Bone marrow (tissue), 2 donors: ENCODE measurements at regions not wholly inside any gene's neighbourhood (a gene's known extent, or its start where the extent isn't known, plus 50 kb on each side); places are given as distances from the start of the nearest gene placed in this dataset.

Experiments used
- DNase-seq, 2 donors: peaks; one replicate each; lab custom pipeline; 2025; lab: John Stamatoyannopoulos, UW

DNA sequence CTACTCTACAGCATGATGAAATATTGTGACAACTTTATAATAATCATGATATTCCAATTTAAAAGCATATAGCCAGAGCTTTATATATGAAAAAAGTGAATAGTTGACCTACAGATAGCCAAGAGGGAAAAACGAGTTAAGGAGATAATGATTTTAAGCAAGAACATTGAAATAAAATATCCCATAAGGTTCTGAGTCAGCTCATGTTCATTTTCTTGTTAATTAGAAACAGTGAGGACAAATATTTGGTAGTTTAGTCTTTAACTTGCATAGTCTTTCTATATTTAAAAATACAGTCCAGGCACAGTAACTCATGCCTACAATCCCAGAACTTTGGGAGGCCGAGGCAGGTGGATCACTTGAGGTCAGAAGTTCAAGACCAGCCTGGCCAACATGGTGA, 55.8 kb upstream of the CDH6 start:
- no peak for DNase-seq

DNA sequence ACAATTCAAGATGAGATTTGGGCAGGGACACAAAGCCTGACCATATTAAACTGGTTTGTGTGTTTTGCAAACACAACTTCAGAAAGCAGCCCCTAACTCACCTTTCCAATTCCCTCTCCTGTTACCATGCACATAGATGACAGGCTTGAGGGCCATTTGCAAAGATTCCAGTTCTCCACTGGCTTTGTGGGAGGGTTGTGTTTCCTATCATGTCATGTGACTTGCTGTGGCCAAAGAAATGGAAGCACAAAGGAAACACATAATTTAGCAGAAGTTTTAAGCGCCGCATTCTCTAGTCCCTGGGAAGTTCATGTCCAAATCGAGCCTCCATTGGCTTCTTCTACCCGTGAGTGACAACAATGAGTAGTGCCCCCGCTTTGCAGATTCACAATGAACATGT, 57.9 kb upstream of the CDH6 start:
- no peak for DNase-seq

GRCh38 chr5:31133488-31133887, 60.0 kb upstream of the CDH6 start:
- DNase-seq, result no peak

GRCh38 chr5:31131381-31131891, 62.0 kb upstream of the CDH6 start:
- DNase-seq, result no peak

- DNase-seq, result no peak
These were observed 62.8 kb upstream of the CDH6 start for GRCh38 chr5:31130676-31131075.

DNA sequence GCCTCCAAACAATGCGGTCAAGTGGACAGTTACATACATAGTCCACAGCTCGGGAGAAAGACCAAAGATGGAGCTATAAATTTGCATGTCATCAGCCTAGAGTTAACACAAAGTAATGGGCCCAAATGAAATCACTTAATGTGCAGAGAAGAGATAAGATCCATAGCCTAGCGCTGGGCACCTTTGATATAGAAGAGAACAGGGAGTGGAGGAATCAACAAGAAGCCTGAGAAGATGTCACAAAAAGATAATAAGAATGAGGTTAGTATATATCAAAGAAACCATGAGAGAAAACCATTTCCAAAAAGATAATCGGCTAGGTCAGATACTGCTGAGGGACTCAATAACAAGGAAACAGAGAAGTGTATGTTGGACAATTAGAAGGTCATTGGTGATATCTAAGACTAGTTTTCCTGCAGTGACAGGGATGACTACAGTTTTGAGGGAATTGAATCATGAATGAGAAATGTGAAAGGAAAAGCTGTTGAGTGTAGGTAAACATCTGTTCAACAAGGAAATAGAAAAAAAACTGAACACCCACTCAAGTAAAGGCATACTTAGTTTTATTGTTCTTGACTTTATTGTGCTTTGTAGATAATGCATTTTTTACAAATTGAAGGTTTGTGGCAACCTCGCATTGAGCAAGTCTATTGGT, 68.7 kb upstream of the CDH6 start:
- no peak for DNase-seq

- no peak for DNase-seq
These were observed 69.5 kb upstream of the CDH6 start for GRCh38 chr5:31124026-31124425.

DNA sequence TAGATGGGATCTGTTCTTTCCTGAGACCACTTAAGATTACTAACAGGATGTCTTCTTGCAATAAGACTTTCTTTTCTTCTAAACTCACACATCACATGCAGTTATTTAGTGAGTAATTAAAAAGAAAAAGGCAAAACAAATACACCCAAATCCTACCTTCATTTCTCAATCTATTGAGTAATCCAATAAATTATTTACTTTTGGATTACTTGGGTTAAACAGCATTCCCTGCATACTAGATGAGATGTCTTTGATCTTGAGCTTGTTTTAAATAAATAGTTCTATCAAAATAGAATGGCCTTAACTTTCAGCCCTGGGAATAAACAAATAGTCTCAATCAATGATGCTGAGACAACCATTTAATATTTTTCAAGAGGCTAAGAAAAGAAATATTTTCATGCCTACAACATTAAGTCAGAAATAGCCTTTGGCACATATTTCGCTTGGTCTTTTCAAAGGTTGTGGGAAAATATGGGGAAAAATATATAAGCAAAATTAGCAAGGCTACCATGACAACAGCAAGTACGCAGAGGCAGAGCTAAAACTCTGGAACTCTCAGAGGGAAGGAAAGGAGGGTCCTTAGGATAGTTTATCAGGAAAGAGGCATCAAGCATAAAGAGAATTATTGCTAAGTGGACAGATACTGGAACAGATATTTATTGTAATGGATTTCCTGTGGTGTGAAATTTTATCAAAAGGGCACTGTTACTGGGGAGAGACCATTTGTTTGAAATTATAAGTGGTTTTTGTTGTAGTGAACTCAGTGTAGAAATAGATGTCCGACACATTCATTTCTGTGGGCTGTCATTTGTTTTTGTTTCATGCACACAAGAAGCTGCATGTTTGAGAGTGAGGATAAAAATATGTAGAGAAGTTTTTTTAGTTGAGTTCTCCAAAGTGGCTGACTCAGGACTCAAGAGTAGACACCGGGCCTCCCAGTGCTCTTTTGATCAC, 70.2 kb upstream of the CDH6 start:
- no peak for DNase-seq

DNA sequence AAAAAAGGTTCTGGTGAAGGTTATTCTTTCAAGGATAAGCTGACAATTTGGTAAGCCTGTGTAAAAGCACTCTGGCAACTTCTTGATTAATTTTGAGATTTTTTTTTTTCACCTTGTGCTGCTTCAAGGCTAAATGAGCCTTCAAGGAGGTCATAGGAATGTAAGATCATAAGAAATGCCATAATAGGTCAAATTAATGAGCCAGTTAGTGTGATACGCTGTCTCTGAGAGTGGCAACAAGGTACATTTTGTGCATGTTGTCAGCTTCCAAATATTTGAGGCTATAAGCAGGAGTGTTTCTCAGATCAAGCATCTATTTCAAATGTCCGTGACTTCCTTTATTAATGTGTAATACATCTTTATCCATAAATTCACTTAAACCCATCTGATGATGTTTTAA, 72.3 kb upstream of the CDH6 start:
- no peak for DNase-seq

DNA sequence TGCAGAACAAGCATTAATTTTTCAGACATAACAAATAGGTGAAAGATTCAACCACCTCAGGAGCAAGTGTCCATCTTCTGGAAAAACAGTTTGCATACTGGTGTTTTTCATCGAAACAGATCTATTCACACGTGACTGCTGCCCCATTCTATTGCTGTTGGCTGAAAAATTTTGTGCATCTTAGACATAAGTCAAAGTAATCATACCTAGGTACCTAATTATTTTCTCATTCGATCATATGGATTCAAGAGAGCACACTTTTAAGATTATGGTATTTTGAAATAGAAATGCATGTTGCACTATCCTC, 72.9 kb upstream of the CDH6 start:
- DNase-seq, result no peak

- no peak for DNase-seq
These were observed 73.4 kb upstream of the CDH6 start for GRCh38 chr5:31119938-31120641.

- DNase-seq, result no peak
These were observed 76.9 kb upstream of the CDH6 start for GRCh38 chr5:31116466-31117031.

DNA sequence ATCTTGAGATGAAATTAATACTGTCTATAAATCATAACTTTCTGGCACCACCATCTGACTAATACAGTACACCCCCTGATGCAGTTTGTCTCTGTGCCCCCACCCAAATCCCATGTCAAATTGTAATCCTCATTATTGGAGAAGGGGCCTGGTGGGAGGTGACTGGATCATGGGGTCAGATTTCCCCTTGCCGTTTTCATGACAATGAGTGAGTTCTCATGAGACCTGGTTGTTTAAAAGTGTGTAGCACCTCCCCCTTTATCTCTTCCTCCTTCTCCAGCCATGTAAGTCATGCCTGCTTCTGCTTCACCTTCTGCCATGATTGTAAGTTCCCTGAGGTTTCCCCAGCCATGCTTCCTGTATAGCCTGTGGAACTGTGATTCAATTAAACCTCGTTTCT, 78.7 kb upstream of the CDH6 start:
- no peak for DNase-seq

GRCh38 chr5:31113666-31114350, 79.7 kb upstream of the CDH6 start:
- DNase-seq, result no peak

DNA sequence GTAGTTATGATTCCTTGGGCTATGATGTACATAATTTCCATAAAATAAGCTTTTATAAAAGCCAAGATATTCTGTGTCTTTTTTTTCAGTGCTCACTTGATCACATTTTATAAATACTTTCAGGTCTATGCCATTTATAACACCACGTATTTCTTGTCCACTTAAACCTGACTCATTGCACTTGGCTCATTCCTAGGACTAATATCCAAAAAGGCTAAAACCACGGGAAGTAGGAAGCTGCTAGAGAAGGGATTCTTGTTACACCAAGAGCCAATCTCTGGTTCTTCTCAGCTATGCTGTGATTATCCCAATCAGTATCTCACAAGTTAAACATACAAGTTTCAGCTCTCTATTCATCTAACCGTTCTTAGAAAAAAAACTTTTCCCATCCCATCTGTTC, 80.4 kb upstream of the CDH6 start:
- no peak for DNase-seq

DNA sequence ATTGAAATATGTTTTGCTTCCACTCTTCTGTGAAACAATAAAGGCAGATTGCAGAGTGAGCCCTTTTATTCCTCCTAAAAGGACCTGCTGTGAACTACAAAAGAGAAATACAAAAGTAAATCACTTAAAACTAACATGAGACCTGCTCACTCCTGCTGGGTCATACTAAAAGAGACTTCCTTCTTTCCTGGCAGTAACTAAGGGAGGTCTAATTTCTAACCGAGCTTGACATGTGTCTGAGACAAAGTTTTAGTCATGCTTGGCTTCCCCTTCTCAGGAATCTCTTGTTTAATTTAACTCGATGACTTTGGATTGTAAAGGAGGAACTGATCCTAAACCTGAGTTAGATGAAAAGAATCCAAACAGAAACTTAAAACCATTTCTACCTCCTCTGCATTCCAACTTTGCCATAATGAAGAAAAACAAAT, 86.4 kb upstream of the CDH6 start:
- DNase-seq, result no peak

DNA sequence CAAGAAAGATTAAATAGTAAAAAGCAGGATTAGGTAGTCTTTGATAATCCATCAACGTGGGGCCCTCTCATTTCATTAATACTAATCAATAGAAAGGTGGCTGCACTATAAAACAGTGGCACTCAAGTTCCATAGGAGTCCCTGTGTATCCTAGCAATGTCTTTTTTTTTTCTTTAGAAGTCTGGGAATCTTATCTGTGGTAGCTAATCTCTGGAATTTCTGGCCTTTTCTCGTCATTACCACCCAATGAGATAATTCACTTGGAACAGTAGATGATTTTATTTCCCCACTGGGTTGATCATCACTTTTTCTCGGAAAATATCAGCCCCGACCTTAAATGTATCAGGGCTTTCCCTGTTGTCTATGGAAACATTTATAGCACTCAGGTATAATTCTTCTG, 86.8 kb upstream of the CDH6 start:
- no peak for DNase-seq

DNA sequence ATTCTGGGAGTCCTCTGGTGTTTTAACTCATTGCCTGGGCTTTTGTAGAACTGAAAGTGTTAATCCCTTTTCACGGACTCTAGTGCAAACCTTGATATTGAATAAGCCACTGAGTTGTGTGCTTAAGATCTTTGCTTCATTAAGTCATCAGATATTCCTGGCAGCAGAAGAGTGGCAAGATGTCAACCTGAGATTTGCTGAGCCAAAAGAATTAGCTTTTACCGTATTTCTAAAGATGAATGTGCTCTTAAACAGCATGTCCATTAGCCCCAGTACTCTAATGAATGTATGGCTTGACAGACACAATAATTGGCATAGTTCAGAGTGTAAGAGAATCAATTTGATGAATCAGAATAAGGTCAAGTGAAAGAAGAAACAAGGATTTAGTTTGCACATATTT, 87.2 kb upstream of the CDH6 start:
- DNase-seq, result no peak

- DNase-seq, result no peak
These were observed 88.7 kb upstream of the CDH6 start for GRCh38 chr5:31104775-31105174.

GRCh38 chr5:31100781-31101310, 92.6 kb upstream of the CDH6 start:
- no peak for DNase-seq

DNA sequence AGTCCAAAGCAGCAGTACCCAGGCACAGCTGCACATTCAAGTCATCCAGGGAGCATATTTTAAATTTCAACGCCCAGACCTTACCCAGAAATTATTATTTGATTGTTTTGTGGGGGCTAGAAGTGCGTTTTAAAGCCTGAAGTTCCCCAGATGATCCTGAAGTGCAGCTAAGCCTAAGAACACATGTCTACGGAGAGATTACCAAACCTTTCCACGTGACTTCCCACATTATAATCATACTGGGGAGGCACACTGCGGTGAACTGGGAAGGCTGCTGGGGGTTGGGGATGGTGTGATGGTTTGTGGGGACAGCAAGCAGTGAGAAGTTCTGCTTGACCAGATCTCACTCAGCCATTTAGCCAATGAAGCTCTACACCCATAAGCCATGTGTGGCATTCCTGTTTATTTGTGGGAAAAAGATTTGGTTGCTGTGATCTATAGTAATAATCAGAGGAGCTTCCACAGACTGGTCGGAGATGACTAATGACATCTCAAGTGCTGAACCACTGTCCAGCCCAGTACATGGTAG, 93.4 kb upstream of the CDH6 start:
- no peak for DNase-seq
